ENCODE measurements at regions not wholly inside any gene's neighbourhood (a gene's known extent, or its start where the extent isn't known, plus 50 kb on each side); places are given as distances from the start of the nearest gene placed in this dataset.
A peak's percentile ranks its signal among the peaks of the same experiment; 100 is the strongest.

- H3K4me3 Mint-ChIP-seq, result peak overlapping the region; percentile 7
- H3K27ac Mint-ChIP-seq, result peak overlapping the region; percentile 24
- no peak for DNase-seq (ENCODE audit: extremely low spot score, unreplicated experiment)
- peaks cover 11% of the 10 kb centered on the region for H3K9me3 Mint-ChIP-seq
- H3K36me3 Mint-ChIP-seq, result no peaks in the 10 kb centered on the region
- peaks cover 52% of the 10 kb centered on the region for H3K4me1 Mint-ChIP-seq (ENCODE audit: unreplicated experiment)
- peak; percentile 62 for TF ChIP-seq CTCF (conservative IDR thresholded peaks at IDR 0.05)
- no peaks in the 10 kb centered on the region for H3K27me3 Mint-ChIP-seq
These were observed 241.0 kb upstream of the ATP2B1 start for GRCh38 chr12:89949457-89950195.

- TF ChIP-seq CTCF (conservative IDR thresholded peaks at IDR 0.05), result no peak
- Mint-ChIP-seq H3K4me1 (ENCODE audit: unreplicated experiment) (peaks cover 52% of the 10 kb centered on the region), H3K9me3 (peaks cover 11% of the 10 kb centered on the region), H3K4me3 (no peak overlapping the region), H3K27ac (peak overlapping the region; percentile 83), H3K36me3 (no peaks in the 10 kb centered on the region), H3K27me3 (no peaks in the 10 kb centered on the region)
- DNase-seq (ENCODE audit: extremely low spot score, unreplicated experiment), result no peak
These were observed 239.9 kb upstream of the ATP2B1 start for GRCh38 chr12:89948271-89949175.

GRCh38 chr12:89947437-89948270 is 239.0 kb upstream of the ATP2B1 start:
- H3K27ac Mint-ChIP-seq, result peak overlapping the region; percentile 83
- TF ChIP-seq CTCF (conservative IDR thresholded peaks at IDR 0.05), result no peak
- H3K27me3 Mint-ChIP-seq, result no peaks in the 10 kb centered on the region
- DNase-seq (ENCODE audit: extremely low spot score, unreplicated experiment), result no peak
- H3K36me3 Mint-ChIP-seq, result no peaks in the 10 kb centered on the region
- H3K4me3 Mint-ChIP-seq, result peak overlapping the region; percentile 52
- peaks cover 49% of the 10 kb centered on the region for H3K4me1 Mint-ChIP-seq (ENCODE audit: unreplicated experiment)
- peaks cover 11% of the 10 kb centered on the region for H3K9me3 Mint-ChIP-seq

- H3K27me3 Mint-ChIP-seq, result no peaks in the 10 kb centered on the region
- H3K9me3 Mint-ChIP-seq, result peaks cover 7% of the 10 kb centered on the region
- no peak for TF ChIP-seq CTCF (conservative IDR thresholded peaks at IDR 0.05)
- peak overlapping the region; percentile 83 for H3K27ac Mint-ChIP-seq
- H3K4me3 Mint-ChIP-seq, result no peak overlapping the region
- peaks cover 49% of the 10 kb centered on the region for H3K4me1 Mint-ChIP-seq (ENCODE audit: unreplicated experiment)
- no peak for DNase-seq (ENCODE audit: extremely low spot score, unreplicated experiment)
- no peaks in the 10 kb centered on the region for H3K36me3 Mint-ChIP-seq
These were observed 238.0 kb upstream of the ATP2B1 start for GRCh38 chr12:89946518-89947135.

GRCh38 chr12:89945123-89945522 is 236.5 kb upstream of the ATP2B1 start:
- no peak for DNase-seq (ENCODE audit: extremely low spot score, unreplicated experiment)
- no peak for TF ChIP-seq CTCF (conservative IDR thresholded peaks at IDR 0.05)
- Mint-ChIP-seq H3K4me1 (ENCODE audit: unreplicated experiment) (peaks cover 41% of the 10 kb centered on the region), H3K27me3 (no peaks in the 10 kb centered on the region), H3K36me3 (no peaks in the 10 kb centered on the region), H3K9me3 (no peaks in the 10 kb centered on the region), H3K4me3 (no peak overlapping the region), H3K27ac (no peak overlapping the region)
